ENCODE measurements at regions not wholly inside any gene's neighbourhood (a gene's known extent, or its start where the extent isn't known, plus 50 kb on each side); places are given as distances from the start of the nearest gene placed in this dataset.

GRCh38 chr5:2222246-2222992 lies 339.7 kb upstream of the IRX4 start:
- DNase-seq: no peak

GRCh38 chr5:2221450-2221849 lies 338.7 kb upstream of the IRX4 start:
- DNase-seq: no peak

GRCh38 chr5:2220741-2221140 lies 338.0 kb upstream of the IRX4 start:
- no peak for DNase-seq

GRCh38 chr5:2219149-2219776 lies 336.5 kb upstream of the IRX4 start:
- DNase-seq: no peak

- DNase-seq: no peak
Measured at GRCh38 chr5:2217219-2217618, 334.5 kb upstream of the IRX4 start.

GRCh38 chr5:2214910-2215590 lies 332.3 kb upstream of the IRX4 start:
- DNase-seq: no peak

GRCh38 chr5:2213121-2213730 lies 330.5 kb upstream of the IRX4 start:
- no peak for DNase-seq

- DNase-seq: no peak
Measured at GRCh38 chr5:2212481-2212880, 329.8 kb upstream of the IRX4 start.

GRCh38 chr5:2208239-2208544 lies 325.5 kb upstream of the IRX4 start:
- DNase-seq: no peak

- no peak for DNase-seq
Measured at GRCh38 chr5:2207416-2208238, 324.9 kb upstream of the IRX4 start.

- no peak for DNase-seq
Measured at GRCh38 chr5:2207109-2207399, 324.3 kb upstream of the IRX4 start.

GRCh38 chr5:2206293-2207108 lies 323.8 kb upstream of the IRX4 start:
- DNase-seq: no peak

- no peak for DNase-seq
Measured at GRCh38 chr5:2205596-2206226, 323.0 kb upstream of the IRX4 start.

- no peak for DNase-seq
Measured at GRCh38 chr5:2205185-2205585, 322.5 kb upstream of the IRX4 start.

GRCh38 chr5:2204366-2205184 lies 321.9 kb upstream of the IRX4 start:
- no peak for DNase-seq

GRCh38 chr5:2203774-2204173 lies 321.0 kb upstream of the IRX4 start:
- no peak for DNase-seq

GRCh38 chr5:2201832-2202231 lies 319.1 kb upstream of the IRX4 start:
- no peak for DNase-seq

- no peak for DNase-seq
Measured at GRCh38 chr5:2201421-2201820, 318.7 kb upstream of the IRX4 start.

GRCh38 chr5:2201011-2201410 lies 318.3 kb upstream of the IRX4 start:
- no peak for DNase-seq

GRCh38 chr5:2200261-2200950 lies 317.7 kb upstream of the IRX4 start:
- no peak for DNase-seq
